ENCODE measurements at regions not wholly inside any gene's neighbourhood (a gene's known extent, or its start where the extent isn't known, plus 50 kb on each side); places are given as distances from the start of the nearest gene placed in this dataset.
"Not testable (repeated sequence)": the region's sequence is repeated elsewhere in the genome, so short reads cannot be mapped to it uniquely, and the experiment has no call there.

DNA sequence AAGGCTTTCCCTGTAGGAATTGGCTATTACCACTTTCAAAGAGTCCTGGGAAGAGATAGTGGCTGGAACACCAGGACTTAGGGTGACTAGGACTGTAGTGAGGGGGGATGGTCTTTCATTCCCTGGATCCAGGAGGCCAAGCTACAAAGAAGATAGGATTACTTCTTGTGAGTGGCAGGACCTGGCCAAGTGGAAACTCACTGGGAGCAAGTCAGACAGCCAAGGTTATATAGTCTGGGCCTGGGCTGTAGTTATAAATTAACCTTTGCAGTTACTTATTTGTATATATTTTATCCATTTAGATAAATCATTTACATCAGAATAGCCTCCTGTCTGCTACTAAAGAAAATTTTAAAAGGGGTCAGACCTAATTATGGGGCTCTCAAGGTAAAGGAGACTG is 124.3 kb downstream of the TLR4 start:
- H3F3A ChIP-seq (ENCODE audit: insufficient read depth, low read length): no peaks in the 10 kb centered on the region
- H2AFZ ChIP-seq (ENCODE audit: low read length): no peak overlapping the region
- H3K79me2 ChIP-seq (ENCODE audit: insufficient read depth, low read length): no peaks in the 10 kb centered on the region
- no peaks in the 10 kb centered on the region for H3K36me3 ChIP-seq (ENCODE audit: insufficient read depth, low read length)
- H3K9me3 ChIP-seq (ENCODE audit: low read length): no peaks in the 10 kb centered on the region
- no peak overlapping the region for H3K4me2 ChIP-seq (ENCODE audit: low read length)
- H3K4me3 ChIP-seq (ENCODE audit: low read depth, low read length, poor library complexity, severe bottlenecking): no peak overlapping the region
- H3K9me2 ChIP-seq (ENCODE audit: low read depth, low read length): no peaks in the 10 kb centered on the region
- H3K4me1 ChIP-seq (ENCODE audit: insufficient read depth, low read length, severe bottlenecking): no peaks in the 10 kb centered on the region
- no peak overlapping the region for H3K9ac ChIP-seq (ENCODE audit: low read length)
- TF ChIP-seq EZH2 (IDR thresholded peaks at IDR 0.05; ENCODE audit: borderline replicate concordance, low read length) (no peak), CTCF (IDR thresholded peaks at IDR 0.05; ENCODE audit: low read length) (no peak)
- no peaks in the 10 kb centered on the region for H3K27me3 ChIP-seq (ENCODE audit: insufficient read depth, low read length)
- H3K27ac ChIP-seq (ENCODE audit: low read depth, low read length, poor library complexity, severe bottlenecking): no peak overlapping the region
- no peaks in the 10 kb centered on the region for H4K20me1 ChIP-seq (ENCODE audit: insufficient read depth, low read length)

- no peak for TF ChIP-seq CTCF (IDR thresholded peaks at IDR 0.05; ENCODE audit: low read length)
- TF ChIP-seq EZH2 (IDR thresholded peaks at IDR 0.05; ENCODE audit: borderline replicate concordance, low read length): no peak
- Histone ChIP-seq H3K27ac (ENCODE audit: low read depth, low read length, poor library complexity, severe bottlenecking) (no peak overlapping the region), H3K9me3 (ENCODE audit: low read length) (no peaks in the 10 kb centered on the region), H3F3A (ENCODE audit: insufficient read depth, low read length) (no peaks in the 10 kb centered on the region), H3K4me1 (ENCODE audit: insufficient read depth, low read length, severe bottlenecking) (no peaks in the 10 kb centered on the region), H3K9ac (ENCODE audit: low read length) (no peak overlapping the region), H2AFZ (ENCODE audit: low read length) (no peak overlapping the region), H4K20me1 (ENCODE audit: insufficient read depth, low read length) (no peaks in the 10 kb centered on the region), H3K36me3 (ENCODE audit: insufficient read depth, low read length) (no peaks in the 10 kb centered on the region), H3K79me2 (ENCODE audit: insufficient read depth, low read length) (no peaks in the 10 kb centered on the region), H3K4me3 (ENCODE audit: low read depth, low read length, poor library complexity, severe bottlenecking) (no peak overlapping the region), H3K4me2 (ENCODE audit: low read length) (no peak overlapping the region), H3K27me3 (ENCODE audit: insufficient read depth, low read length) (no peaks in the 10 kb centered on the region), H3K9me2 (ENCODE audit: low read depth, low read length) (no peaks in the 10 kb centered on the region)
Measured at GRCh38 chr9:117835798-117836197, 131.6 kb downstream of the TLR4 start.

- H3K9me3 ChIP-seq (ENCODE audit: low read length): no peaks in the 10 kb centered on the region
- no peak overlapping the region for H3K4me2 ChIP-seq (ENCODE audit: low read length)
- no peak overlapping the region for H3K4me3 ChIP-seq (ENCODE audit: low read depth, low read length, poor library complexity, severe bottlenecking)
- no peaks in the 10 kb centered on the region for H3K9me2 ChIP-seq (ENCODE audit: low read depth, low read length)
- TF ChIP-seq EZH2 (IDR thresholded peaks at IDR 0.05; ENCODE audit: borderline replicate concordance, low read length): no peak
- TF ChIP-seq CTCF (IDR thresholded peaks at IDR 0.05; ENCODE audit: low read length): no peak
- no peak overlapping the region for H3K27ac ChIP-seq (ENCODE audit: low read depth, low read length, poor library complexity, severe bottlenecking)
- H3F3A ChIP-seq (ENCODE audit: insufficient read depth, low read length): no peaks in the 10 kb centered on the region
- H4K20me1 ChIP-seq (ENCODE audit: insufficient read depth, low read length): no peaks in the 10 kb centered on the region
- H3K27me3 ChIP-seq (ENCODE audit: insufficient read depth, low read length): no peaks in the 10 kb centered on the region
- no peak overlapping the region for H2AFZ ChIP-seq (ENCODE audit: low read length)
- no peaks in the 10 kb centered on the region for H3K4me1 ChIP-seq (ENCODE audit: insufficient read depth, low read length, severe bottlenecking)
- H3K79me2 ChIP-seq (ENCODE audit: insufficient read depth, low read length): no peaks in the 10 kb centered on the region
- H3K9ac ChIP-seq (ENCODE audit: low read length): no peak overlapping the region
- no peaks in the 10 kb centered on the region for H3K36me3 ChIP-seq (ENCODE audit: insufficient read depth, low read length)
Measured at GRCh38 chr9:117839862-117840261, 135.7 kb downstream of the TLR4 start.

GRCh38 chr9:117851836-117852461 is 147.7 kb downstream of the TLR4 start:
- H3K36me3 ChIP-seq (ENCODE audit: insufficient read depth, low read length); H3K27ac ChIP-seq (ENCODE audit: low read depth, low read length, poor library complexity, severe bottlenecking); H2AFZ ChIP-seq (ENCODE audit: low read length); H3K4me2 ChIP-seq (ENCODE audit: low read length); H3K4me3 ChIP-seq (ENCODE audit: low read depth, low read length, poor library complexity, severe bottlenecking); H3F3A ChIP-seq (ENCODE audit: insufficient read depth, low read length); H3K79me2 ChIP-seq (ENCODE audit: insufficient read depth, low read length); H3K4me1 ChIP-seq (ENCODE audit: insufficient read depth, low read length, severe bottlenecking); H3K9ac ChIP-seq (ENCODE audit: low read length); H4K20me1 ChIP-seq (ENCODE audit: insufficient read depth, low read length); H3K27me3 ChIP-seq (ENCODE audit: insufficient read depth, low read length); H3K9me3 ChIP-seq (ENCODE audit: low read length); H3K9me2 ChIP-seq (ENCODE audit: low read depth, low read length): not testable (repeated sequence)

Measured in OCI-LY1 (cell line).